SIG-M5 (cell line): ENCODE measurements at regions not wholly inside any gene's neighbourhood (a gene's known extent, or its start where the extent isn't known, plus 50 kb on each side); places are given as distances from the start of the nearest gene placed in this dataset.
A peak's percentile ranks its signal among the peaks of the same experiment; 100 is the strongest.

Source experiments
- DNase-seq: peaks from one replicate; lab custom pipeline; 2025; lab: John Stamatoyannopoulos, UW

DNA sequence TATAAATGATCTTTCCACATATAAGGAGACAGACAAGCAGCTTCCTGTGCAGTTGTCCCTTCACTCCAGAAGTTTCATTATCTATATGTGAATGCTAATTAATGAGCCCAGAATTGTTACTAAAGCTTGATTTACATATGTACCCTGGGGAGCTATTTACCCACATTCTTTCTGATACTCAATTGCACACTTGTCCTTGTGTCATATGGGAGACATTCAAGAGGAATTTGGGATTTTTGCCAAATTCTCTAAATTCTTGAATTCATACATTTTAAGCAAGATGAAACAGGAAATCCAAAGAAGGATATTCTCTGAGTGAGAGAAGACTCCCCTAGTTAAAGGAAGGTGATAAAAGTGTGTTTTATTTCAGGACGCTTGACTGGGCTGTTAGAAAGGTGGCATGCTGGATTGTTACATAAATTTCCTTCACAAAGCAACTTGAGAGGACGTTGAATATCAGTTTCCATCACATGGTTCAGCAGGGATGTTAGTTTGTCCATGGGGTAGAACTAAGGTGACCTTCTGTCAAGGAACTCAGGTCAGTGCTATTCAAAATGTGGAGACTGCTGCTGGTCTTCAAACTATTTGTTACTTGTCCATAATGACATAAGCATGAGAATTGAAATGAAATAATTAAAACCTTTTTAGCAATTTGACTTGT lies 368.2 kb downstream of the IRS1 start:
- no peak for DNase-seq

- no peak for DNase-seq
Observed at GRCh38 chr2:226429476-226429875, 370.1 kb downstream of the IRS1 start.

GRCh38 chr2:226427538-226428307 lies 371.9 kb downstream of the IRS1 start:
- DNase-seq = peak; percentile 27

DNA sequence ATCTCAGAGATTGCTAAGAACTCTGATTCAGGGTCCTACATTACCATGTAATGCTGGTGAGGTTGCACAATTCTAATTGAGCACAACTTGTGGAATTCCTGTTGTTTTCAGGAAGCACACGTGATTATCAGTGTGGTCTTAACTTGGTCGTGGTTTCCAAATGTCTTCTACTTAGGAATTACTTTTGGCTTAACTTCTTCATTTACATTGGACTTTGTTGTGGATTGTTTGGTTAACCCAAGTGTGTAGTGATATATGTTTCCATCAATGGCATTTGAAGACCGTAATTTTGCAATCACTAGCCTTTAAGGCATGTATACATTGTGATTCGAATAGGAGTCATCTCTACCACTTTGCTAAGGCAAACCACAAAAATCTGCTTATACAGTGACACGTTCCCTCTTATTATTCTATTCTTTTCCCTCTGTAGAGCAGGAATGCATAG lies 373.3 kb downstream of the IRS1 start:
- no peak for DNase-seq

GRCh38 chr2:226424971-226425370 lies 374.6 kb downstream of the IRS1 start:
- DNase-seq = no peak

DNA sequence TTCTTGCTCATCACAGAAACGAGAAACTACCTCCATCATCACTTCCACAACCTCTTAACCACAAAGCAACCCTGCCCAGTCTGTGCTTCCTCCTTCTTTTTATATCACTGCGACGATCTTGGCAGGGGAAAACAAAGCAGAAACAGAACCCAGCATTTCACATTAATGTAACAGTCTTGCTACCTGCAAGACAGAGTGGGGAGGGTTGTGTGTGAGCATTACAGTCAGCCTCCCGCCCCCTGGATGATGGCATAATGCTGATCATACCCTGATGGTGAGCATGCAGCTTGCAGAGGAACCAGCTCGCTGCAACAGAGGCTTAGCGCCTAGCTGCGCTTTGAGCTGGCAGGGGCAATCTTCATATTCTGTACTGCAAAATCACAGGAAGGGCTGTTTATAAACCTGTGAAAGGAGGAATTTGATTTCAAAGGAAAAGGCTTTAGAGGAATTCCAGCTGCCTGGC lies 376.1 kb downstream of the IRS1 start:
- DNase-seq = peak; percentile 91

DNA sequence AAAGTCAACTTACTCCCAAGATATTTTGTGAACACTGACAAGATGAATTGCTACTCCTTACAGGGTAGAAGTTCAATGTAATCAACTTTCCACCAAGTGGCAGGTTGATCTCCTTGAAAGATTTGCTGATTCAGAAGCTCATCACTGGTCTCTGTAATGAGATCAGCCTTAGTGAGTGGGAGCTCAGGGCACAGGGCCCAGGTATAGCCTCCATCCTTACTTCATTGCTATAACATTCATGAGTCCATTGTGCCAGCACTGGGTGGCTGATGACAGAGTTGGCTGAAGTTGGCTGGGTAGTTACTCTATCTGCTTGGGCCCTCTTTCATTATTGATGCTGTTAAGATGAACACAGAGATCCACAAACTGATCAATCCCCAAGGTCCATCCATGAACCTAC lies 379.0 kb downstream of the IRS1 start:
- DNase-seq = no peak

DNA sequence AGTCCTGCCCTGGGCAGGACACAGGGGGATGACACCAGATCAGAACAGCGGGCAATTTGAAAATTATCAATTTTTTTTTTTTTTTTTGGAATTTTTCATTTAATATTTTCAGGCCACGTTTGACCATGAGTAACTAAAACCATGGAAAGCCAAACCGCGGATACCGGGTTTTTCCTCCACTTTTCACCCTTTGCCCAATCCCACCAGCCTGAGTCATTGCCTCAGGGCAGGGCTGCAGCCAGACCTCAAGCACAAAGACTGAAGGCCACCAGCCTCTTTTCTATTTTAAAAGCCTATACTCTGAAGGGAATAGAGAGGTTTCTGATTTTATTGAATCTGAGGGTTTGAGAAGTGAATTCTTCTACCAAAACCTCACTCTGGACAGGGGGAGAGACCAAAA lies 381.1 kb downstream of the IRS1 start:
- no peak for DNase-seq

DNA sequence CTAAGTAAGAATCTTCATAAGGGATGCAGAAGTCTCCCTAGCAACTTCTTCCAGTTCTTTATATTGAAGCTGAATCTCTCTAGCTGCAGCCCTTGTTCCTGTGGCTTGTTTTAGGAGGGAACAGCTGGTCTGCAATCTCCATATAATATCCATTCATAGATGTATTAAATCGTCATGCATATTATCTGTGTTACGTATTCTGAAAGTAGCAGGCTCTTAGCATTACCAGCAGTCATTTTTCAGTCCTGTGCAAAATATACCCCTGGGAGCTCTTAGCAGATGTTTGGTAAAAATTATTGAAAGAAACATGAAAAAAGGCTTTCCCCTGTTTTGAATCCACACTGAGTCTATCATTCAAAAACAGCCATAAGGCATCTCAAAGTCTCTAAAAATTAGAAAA lies 385.3 kb downstream of the IRS1 start:
- no peak for DNase-seq

DNA sequence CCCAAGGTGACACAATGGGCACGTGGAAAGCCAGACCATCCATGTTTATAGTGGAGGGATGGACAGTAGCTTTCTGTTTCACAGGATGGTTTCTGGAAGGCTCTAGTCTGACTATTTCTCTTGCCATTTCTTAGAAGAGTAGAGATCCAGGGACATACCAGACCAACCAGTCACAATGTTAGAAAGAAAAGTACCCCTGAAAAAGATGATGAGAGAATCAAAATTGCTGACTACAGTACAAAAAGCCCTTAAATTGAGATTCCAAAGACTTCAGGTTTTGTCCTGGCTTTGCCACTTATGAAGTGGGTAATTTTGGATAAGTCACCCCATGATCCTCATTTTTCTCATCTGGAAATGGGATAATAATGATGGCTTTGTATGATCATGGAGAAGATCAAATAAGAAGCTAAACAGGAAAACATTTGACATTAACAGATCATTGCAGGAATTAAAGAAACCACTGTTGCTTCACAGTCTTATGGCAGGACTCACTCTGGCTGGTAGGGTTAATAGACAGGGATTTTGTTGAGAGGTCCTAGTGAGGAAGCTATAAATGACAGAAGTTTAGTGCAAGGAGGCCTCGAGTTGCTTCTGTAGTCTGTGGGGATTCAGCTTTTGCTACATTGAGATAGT lies 386.0 kb downstream of the IRS1 start:
- DNase-seq = no peak

- DNase-seq = no peak
Observed at GRCh38 chr2:226411727-226412360, 387.8 kb downstream of the IRS1 start.

DNA sequence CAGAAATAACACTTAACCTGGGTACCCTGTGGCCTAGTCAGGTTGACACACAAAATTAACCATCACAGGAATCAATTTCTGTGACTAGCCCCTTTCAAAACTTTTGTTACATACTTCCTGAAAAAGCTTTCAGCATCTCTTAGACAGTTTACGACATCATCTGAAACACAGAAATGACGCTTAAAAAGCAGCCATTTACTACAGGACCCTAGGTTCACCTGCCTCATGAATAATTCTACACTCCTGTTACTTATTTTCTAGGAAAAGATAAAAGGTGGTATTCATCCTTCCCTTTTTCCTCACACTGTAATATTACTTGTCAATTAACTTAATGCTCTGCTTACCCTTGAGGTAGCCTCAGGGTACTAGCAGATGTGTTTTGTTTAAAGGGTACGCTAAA lies 388.4 kb downstream of the IRS1 start:
- no peak for DNase-seq

DNA sequence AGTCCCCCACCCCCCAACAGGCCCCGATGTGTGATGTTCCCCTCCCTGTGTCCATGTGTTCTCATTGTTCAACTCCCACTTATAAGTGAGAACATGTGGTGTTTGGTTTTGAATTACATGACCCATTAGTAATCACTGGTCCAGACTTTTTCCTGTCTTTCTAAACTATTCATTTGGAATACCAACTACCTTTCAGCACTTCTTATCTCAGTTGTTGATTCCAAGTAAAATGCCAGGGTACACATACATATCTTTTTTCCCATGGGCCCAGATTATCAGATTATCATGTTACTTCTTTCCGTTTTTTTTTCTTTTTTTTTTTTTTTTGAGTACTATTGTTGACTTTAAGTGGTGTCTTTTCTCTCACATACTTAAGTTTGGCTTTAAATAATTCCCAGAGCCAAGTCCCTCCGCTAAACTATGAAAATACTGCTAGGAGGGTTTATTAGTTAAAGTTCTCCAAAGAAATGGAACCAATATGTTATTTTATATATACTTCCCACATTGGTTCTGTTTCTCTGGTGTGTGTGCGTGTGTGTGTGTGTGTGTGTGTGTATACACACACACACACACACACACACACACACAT lies 389.3 kb downstream of the IRS1 start:
- DNase-seq = no peak

- no peak for DNase-seq
Observed at GRCh38 chr2:226409134-226409533, 390.5 kb downstream of the IRS1 start.

DNA sequence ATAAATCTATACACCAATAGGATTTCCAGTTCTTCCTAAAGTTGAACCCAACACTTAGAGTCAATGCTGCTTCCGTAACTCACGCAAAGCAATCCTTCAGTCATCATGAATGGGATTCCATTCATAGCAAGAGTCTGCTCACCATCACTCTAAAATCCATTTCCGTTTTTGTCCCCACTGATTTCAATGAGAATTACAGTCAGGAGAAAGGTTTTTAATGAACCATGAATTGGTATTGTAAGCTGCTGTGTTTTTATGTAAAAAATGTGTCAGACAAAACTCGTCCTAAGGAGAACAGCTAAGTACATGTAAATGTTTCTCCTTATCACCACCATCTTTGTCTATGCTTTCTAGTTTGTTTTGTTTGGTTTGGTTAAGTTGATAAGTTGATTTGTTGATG lies 391.5 kb downstream of the IRS1 start:
- no peak for DNase-seq

GRCh38 chr2:226407135-226407534 lies 392.5 kb downstream of the IRS1 start:
- no peak for DNase-seq

GRCh38 chr2:226405465-226405864 lies 394.2 kb downstream of the IRS1 start:
- DNase-seq = no peak

- no peak for DNase-seq
Observed at GRCh38 chr2:226403369-226403768, 396.3 kb downstream of the IRS1 start.

- no peak for DNase-seq
Observed at GRCh38 chr2:226399006-226399405, 400.6 kb downstream of the IRS1 start.

DNA sequence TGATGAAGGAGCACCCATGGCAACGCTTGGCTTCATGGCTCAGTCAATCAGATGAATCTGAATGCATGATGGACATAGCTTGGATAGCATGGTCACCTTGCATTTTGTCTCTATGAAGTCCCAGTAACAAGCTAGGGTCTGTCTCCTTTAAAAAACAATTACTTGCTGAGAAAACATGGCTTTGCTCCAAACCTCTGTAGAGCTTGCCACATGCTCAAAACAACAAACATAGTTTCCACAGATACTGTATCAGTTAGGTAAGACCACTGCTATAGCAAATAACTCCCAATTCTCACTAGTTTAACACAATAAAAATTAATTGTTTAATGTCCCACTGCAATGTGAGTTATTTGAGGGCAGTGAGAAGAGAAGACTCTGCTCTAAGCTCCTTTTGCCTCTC lies 401.0 kb downstream of the IRS1 start:
- DNase-seq = no peak

GRCh38 chr2:226396541-226396940 lies 403.1 kb downstream of the IRS1 start:
- no peak for DNase-seq

DNA sequence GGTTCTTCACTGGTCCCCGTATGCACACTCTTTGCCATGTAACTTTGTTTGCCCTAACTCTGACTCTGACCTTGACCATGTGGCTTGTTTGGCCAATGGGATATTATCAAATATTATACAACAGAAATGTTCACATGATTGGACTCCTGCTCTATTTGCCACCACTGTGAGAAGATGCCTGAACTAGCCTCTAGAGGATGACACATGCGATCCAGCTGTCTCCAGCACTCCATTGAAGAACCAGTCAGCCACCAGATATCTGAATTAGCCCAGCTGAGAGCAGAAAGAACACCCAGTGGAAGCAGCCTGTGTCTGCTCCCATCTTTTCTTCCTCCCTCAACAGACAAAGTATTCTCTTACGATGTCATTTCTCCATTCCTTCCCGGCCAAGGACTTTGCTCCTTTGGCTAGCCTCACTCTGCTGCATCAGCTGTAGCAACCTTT lies 412.1 kb downstream of the IRS1 start:
- no peak for DNase-seq
